Psoas muscle (tissue), 7 donors: ENCODE measurements at regions not wholly inside any gene's neighbourhood (a gene's known extent, or its start where the extent isn't known, plus 50 kb on each side); places are given as distances from the start of the nearest gene placed in this dataset.

ENCODE experiments used
- ATAC-seq, 4 donors: fragments of 200-7000 bp; cut with Tn5 transposase; one replicate each; pipeline ENCODE4 v1.9.1; 2020; ENCODE audit warnings: moderate library complexity in 3 of 4, mild to moderate bottlenecking in 2 of 4
- DNase-seq, 2 donors: peaks; one replicate each; pipeline ENCODE4 v3.0.0-alpha.2; 2020
- H3K27ac ChIP-seq: fragments of 200-600 bp; one replicate; pipeline ENCODE4 v1.8.0; 2022
- H3K27me3 ChIP-seq, 3 donors: fragments of 200-600 bp in 1 of 3; one replicate each; pipeline versions ENCODE4 v1.6.1 to v1.8.0; 2013 to 2022; ENCODE audit warnings: low read length in 2 of 3, mild to moderate bottlenecking in 2 of 3, moderate library complexity in 1 of 3; ENCODE audit not compliant: insufficient read depth in 3 of 3
- H3K36me3 ChIP-seq, 2 donors: fragments of 200-600 bp in 1 of 2; one replicate each; pipeline versions ENCODE4 v1.6.1 to v1.8.0; 2013 to 2022; ENCODE audit warnings: low read depth in 1 of 2, mild to moderate bottlenecking in 1 of 2, moderate library complexity in 1 of 2; ENCODE audit not compliant: insufficient read depth in 1 of 2
- H3K4me1 ChIP-seq: fragments of 200-600 bp; one replicate; pipeline ENCODE4 v1.8.0; 2022
- H3K4me3 ChIP-seq: fragments of 200-600 bp; one replicate; pipeline ENCODE4 v1.8.0; 2022; ENCODE audit warnings: mild to moderate bottlenecking
- H3K9me3 ChIP-seq: fragments of 200-600 bp; one replicate; pipeline ENCODE4 v1.8.0; 2022
- WGBS, 3 donors: extraction: QIAGEN DNeasy Blood & Tissue Kit; methylation state at CpG; one replicate each; pipeline versions ENCODE4 v1.1.6 to v1.1.7; 2013; 5-methylcytosine and 5-hydroxymethylcytosine counted together
- intact Hi-C, 2 donors: fragments of 100-400 bp; cut with DNase I; formaldehyde crosslinking; loops; one replicate each; pipeline versions ENCODE4 v1.11.0 to v1.14.2; 2022
- TF ChIP-seq, protein P1 (sequence below): fragments of 200-600 bp; IDR thresholded peaks from one replicate; pipeline ENCODE4 v1.8.0; 2022; ENCODE audit warnings: antibody characterized with exemption
- donor health status: healthy with polysubstance abuse.
- donor health status: DM: no; HTN: no; CAD: no; lungs with moderate emphysema.
- donor health status: Bipolar disorder and iron deficiency.
- donor health status: healthy.
- donor health status: DM: yes; HTN: yes; CAD: no.
- donor health status: DM: no; HTN: no; CAD: no.
- donor health status: DM: yes; HTN: yes; CAD: no.

DNA sequence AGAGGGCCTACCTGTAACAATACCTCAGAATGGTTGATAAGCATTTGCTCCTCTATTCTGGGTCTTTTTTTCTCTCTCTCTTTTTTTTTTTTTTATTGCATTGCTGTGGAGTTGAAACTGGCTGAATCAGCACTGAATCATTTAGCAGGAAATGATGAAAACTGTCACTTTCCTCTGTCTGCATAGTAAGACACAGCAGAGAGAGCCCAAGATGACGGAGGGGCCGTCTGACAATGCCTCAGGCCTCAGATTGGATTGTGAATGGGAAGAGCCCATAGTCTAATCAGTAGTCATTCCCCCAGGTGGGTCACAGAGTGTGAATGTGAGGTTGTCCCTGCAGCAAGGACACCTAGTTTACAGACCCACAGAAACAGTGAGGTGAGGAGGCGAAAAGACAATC is 193.2 kb upstream of the PLXNA2 start:
- no peaks in the 10 kb centered on the region for H3K27me3 ChIP-seq
- 75 to 77% (median 76%) methylated on average over 3 of the region's 3 CpGs for WGBS, 3 donors
- TF ChIP-seq, protein P1, sequence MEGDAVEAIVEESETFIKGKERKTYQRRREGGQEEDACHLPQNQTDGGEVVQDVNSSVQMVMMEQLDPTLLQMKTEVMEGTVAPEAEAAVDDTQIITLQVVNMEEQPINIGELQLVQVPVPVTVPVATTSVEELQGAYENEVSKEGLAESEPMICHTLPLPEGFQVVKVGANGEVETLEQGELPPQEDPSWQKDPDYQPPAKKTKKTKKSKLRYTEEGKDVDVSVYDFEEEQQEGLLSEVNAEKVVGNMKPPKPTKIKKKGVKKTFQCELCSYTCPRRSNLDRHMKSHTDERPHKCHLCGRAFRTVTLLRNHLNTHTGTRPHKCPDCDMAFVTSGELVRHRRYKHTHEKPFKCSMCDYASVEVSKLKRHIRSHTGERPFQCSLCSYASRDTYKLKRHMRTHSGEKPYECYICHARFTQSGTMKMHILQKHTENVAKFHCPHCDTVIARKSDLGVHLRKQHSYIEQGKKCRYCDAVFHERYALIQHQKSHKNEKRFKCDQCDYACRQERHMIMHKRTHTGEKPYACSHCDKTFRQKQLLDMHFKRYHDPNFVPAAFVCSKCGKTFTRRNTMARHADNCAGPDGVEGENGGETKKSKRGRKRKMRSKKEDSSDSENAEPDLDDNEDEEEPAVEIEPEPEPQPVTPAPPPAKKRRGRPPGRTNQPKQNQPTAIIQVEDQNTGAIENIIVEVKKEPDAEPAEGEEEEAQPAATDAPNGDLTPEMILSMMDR = no peak
- H3K9me3 ChIP-seq = no peaks in the 10 kb centered on the region
- H3K4me1 ChIP-seq = no peaks in the 10 kb centered on the region
- H3K27ac ChIP-seq = no peak overlapping the region
- H3K4me3 ChIP-seq = no peak overlapping the region
- DNase-seq = no peak
- no peaks in the 10 kb centered on the region for H3K36me3 ChIP-seq
- no peak for ATAC-seq
- intact Hi-C loops = no loop called here

DNA sequence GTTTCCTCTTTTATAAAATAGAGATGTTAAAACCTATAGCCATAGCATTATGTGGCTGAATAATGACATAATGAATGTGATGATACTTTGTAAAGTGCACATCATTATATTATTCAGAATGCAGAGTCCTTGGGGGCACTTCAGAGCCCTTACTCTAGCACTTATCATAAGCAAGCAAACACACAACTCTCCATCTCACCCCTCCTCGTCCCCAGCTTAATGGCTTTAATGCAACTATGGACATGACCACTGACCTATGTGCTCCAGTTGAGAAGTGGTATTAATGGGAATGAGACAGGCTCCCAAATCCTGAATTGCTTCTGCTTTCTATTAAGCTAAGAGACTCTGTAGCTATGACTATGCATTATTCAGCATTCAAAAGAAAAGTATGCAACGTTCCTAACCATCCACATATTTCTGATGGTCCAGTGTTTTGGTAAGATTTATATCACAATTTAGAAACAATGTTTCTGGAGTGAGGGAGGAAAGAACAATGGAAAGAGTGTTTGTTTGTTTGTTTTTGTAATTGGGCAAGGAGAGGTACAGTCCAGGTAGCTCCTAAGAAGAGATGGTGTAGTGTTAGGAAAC is 194.0 kb upstream of the PLXNA2 start:
- intact Hi-C loops = no loop called here
- DNase-seq (no peak), ATAC-seq (no peak)
- H3K4me3 ChIP-seq = no peak overlapping the region
- no peaks in the 10 kb centered on the region for H3K4me1 ChIP-seq
- TF ChIP-seq, protein P1 = no peak
- H3K27ac ChIP-seq = no peak overlapping the region
- no peaks in the 10 kb centered on the region for H3K36me3 ChIP-seq
- no peaks in the 10 kb centered on the region for H3K27me3 ChIP-seq
- WGBS, 3 donors = 53 to 66% (median 66%) methylated on average over 2 of the region's 2 CpGs
- H3K9me3 ChIP-seq = no peaks in the 10 kb centered on the region

DNA sequence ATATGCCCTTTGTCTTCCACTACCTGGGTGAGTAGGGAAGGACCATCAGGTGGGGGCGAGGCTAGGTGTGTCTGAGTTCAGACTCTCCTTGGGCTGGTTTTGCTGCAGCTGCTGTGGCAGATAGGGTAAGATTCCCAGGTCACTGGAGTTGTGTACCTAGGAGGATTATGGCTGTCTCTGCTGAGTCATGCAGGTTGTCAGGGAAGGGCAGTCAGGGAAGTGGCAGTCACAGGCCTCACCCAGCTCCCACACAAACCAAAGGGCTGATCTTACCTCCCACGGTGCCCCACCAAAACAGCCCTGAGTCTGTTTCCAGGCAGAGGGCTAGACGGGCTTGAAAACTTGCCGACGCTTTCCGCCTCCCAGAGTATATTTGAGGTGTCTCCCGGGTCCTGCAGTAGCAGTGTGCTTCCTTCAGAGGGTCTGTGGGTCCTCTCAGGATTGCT is 201.6 kb upstream of the PLXNA2 start:
- DNase-seq (no peak), ATAC-seq (no peak)
- H3K27ac ChIP-seq = no peak overlapping the region
- WGBS, 3 donors = 69 to 80% (median 69%) methylated on average over 7 of the region's 7 CpGs
- H3K4me3 ChIP-seq = no peak overlapping the region
- no peaks in the 10 kb centered on the region for H3K9me3 ChIP-seq
- intact Hi-C loops = no loop called here
- TF ChIP-seq, protein P1 = no peak
- H3K27me3 ChIP-seq = no peaks in the 10 kb centered on the region
- H3K36me3 ChIP-seq = no peaks in the 10 kb centered on the region
- no peaks in the 10 kb centered on the region for H3K4me1 ChIP-seq

DNA sequence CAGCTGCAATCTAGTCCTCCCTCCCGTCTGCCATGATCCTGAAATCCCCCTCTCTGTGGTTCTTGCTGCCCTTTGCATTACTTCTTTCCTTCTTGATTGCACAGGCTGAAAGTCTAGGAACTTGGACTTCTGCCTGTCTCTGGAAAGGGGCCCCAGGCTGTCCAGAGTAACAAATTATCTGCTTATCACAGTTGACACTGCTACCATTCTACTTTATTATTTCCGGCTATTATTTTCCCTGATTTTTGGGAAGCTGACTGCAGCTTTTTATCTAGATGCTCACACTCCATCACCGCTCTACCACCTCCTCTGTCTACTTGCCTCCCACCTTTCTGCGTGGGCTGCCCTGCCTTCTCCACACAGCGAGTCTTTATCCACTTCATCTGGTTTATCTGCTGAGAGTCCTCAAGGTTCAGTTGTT is 202.1 kb upstream of the PLXNA2 start:
- Histone ChIP-seq H3K4me1 (no peaks in the 10 kb centered on the region), H3K36me3 (no peaks in the 10 kb centered on the region), H3K9me3 (no peaks in the 10 kb centered on the region), H3K27ac (no peak overlapping the region), H3K4me3 (no peak overlapping the region), H3K27me3 (no peaks in the 10 kb centered on the region)
- ATAC-seq = no peak
- intact Hi-C loops = no loop called here
- TF ChIP-seq, protein P1 = no peak
- WGBS, 3 donors = 62 to 70% (median 70%) methylated on average over 5 of the region's 5 CpGs
- no peak for DNase-seq

DNA sequence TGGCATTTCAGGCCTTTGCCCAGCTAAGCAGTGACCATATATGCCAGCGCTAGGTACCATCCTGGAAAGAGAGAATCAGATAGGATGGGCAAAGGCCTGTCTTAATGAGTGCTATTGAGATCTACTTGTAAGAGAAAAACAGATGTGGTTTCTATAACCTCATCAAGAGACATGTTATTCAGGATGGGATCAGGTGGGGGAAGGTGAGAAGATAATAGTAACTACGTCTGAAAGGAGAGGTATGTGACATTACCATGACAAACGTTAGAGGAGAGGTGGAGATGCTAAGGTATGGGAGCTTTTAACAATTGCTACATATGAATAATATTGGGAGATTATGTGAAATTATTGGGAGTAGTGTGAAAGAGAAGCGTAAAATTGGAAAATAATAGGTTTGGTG is 204.2 kb upstream of the PLXNA2 start:
- H3K4me1 ChIP-seq = no peaks in the 10 kb centered on the region
- H3K9me3 ChIP-seq = no peaks in the 10 kb centered on the region
- no peaks in the 10 kb centered on the region for H3K36me3 ChIP-seq
- H3K27ac ChIP-seq = no peak overlapping the region
- intact Hi-C loops = no loop called here
- H3K27me3 ChIP-seq = no peaks in the 10 kb centered on the region
- DNase-seq (no peak), ATAC-seq (no peak)
- WGBS, 3 donors = 86 to 91% (median 89%) methylated on average over 4 of the region's 4 CpGs
- TF ChIP-seq, protein P1 = no peak
- H3K4me3 ChIP-seq = no peak overlapping the region
